Activated CD4-positive, alpha-beta T cell treated with anti-CD3 and anti-CD28 coated beads for 1 hour (primary cell): ENCODE measurements at regions not wholly inside any gene's neighbourhood (a gene's known extent, or its start where the extent isn't known, plus 50 kb on each side); places are given as distances from the start of the nearest gene placed in this dataset.
"Not testable (repeated sequence)": the region's sequence is repeated elsewhere in the genome, so short reads cannot be mapped to it uniquely, and the experiment has no call there.

ENCODE experiments used
- DNase-seq: peaks from one replicate; pipeline ENCODE4 v3.0.0-alpha.2; 2020

DNA sequence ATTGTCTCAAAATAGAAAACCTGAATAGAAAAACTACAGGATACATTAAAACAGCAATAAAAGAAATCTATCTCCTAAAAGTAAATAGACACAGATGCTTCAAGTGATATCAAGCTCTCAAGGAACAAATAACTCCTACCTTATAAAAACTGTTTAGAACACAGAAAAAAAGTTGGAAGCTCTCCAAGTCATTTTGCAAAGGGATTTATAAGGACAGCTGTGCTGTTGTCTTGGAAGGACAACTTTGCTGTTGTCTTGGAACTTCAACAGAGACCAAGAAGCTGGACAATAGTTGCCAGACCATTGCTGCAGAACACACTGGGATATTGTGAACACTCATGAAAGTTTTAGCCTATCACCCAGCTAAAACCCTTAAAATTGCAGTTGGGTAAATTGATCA is 780.7 kb downstream of the FLRT2 start:
- DNase-seq: no peak

- no peak for DNase-seq
Measured at GRCh38 chr14:86310148-86310547, 780.2 kb downstream of the FLRT2 start.

GRCh38 chr14:86305058-86305457 is 775.1 kb downstream of the FLRT2 start:
- DNase-seq: no peak

GRCh38 chr14:86299994-86300393 is 770.0 kb downstream of the FLRT2 start:
- DNase-seq: no peak

- no peak for DNase-seq
Measured at GRCh38 chr14:86296173-86296572, 766.2 kb downstream of the FLRT2 start.

- no peak for DNase-seq
Measured at GRCh38 chr14:86288336-86288735, 758.4 kb downstream of the FLRT2 start.

- no peak for DNase-seq
Measured at GRCh38 chr14:86279405-86279804, 749.5 kb downstream of the FLRT2 start.

DNA sequence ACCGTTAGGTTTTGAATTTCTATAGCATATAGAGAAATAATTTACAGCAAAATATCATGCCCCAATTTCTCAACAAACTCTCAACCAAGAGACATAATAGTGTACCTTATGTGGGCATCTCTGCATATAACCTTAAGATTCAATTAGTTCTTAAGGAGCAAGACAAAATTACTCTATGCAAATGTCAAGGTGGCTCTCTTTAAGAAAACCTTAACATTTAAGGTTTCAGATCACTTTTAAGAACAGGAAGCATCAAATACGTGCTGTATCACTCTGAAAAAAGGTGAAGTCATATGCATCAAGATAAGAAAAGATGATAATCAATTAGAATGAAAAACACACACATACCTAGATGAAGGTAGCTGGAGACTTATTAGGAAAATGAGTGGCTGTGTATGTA is 728.0 kb downstream of the FLRT2 start:
- no peak for DNase-seq

DNA sequence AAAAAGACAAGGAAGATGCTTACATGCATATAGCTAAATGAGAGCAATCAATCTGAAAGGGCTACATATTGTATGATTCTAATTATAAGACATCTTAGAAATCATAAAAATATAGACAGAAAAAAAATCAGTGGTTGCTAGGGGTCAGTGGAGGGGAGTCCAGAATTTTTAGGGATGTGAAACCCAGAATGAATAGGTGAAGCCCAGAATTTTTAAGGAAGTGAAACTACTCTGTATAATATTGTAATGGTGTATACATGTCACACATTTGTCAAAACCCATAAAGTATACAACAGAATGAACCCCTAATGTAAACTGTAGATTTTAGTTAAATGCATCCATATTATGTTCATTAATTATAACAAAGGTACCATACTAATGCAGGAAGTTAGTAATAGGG is 713.2 kb downstream of the FLRT2 start:
- no peak for DNase-seq

- DNase-seq: no peak
Measured at GRCh38 chr14:86237733-86238132, 707.8 kb downstream of the FLRT2 start.

DNA sequence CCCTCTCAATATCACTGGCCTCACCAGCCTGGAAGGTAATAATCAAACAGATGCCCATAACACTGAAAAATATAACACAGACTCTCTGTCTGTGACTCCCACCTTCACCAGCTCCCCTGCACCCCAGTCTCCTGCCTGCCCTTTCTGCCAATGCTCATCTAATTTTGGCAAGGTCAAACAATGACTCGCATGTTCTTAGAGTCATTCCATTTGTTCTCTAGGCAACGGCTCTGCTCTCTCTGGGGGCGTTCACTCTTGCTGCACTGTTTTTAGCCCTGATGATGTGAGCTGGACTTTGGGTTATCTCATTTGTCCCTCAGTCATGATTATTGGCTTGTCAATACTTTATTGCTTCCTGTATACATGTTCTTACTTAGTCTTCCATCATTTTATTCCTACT is 691.8 kb downstream of the FLRT2 start:
- DNase-seq: no peak

DNA sequence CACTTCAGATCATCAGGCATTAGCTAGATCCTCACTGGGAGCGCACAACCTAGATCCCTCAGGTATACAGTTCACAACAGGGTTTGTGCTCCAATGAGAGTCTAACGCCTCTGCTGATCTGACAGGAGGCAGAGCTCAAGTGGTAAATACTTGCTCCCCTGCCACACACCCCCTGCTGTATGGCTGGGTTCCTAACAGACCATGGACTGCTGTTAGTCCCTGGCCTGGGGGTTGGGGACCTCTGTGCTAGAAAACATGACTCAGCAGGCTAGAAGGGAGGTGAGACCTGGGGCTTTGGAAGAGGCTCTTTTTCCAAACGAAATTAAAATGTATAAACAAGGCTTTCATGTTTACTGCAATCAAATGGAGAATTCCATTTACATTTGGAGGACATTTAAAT is 691.1 kb downstream of the FLRT2 start:
- DNase-seq: no peak

GRCh38 chr14:86217523-86217922 is 687.6 kb downstream of the FLRT2 start:
- no peak for DNase-seq

DNA sequence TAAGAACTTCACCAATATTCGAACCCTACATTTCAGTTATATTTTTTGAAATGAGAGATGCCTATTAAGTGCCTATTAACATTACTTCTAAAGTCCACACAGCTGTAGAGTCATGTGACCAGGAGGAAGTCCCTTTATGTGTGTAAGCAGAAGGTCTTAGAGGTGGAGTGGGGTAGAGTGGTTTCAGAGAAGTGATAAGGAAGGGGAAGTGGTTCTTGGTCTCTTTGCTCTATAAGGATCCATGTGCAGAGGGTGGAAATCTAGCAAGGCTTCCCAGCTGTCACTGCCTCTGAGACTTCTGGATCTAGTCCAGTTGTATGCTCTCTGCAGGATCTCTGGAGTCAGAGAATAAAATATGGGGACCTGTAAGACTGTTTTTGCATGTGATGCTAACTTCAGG is 673.9 kb downstream of the FLRT2 start:
- no peak for DNase-seq

DNA sequence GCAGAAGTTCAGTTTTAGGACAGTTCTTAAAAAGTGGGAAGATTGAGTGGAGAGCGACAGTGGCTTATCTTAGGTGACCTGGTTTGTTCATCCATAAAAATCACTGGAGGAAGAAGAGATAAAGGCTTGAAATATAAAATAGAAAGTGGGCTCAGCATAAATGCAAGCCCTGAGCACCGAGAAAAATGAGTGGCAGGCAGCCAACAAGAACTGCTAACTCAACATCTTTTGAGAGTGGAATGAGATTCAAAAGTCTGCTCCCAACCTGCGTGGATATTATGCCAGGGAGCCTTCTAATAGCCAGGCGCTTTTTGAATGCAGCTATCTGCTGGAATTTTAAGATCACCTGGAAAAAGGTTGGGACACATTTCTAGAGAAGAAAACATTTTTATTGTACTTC is 666.5 kb downstream of the FLRT2 start:
- no peak for DNase-seq

DNA sequence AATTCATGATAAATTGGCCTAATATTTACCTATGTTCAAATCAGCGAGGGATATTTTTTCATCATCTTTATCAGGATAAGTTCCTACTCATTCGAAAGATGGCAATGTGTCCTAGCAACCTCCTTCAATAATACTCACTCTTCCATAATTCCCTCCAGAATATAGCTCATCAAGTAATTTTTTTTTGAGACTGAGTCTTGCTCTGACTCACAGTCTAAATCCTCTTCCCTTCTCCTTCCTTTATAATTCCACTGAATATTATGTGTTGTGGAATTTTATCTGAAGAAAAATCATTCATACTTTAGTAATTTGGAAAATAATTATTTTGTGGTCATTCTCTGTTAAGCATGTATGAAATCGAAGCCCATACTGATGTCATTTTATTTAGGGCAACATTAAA is 663.8 kb downstream of the FLRT2 start:
- DNase-seq: no peak

DNA sequence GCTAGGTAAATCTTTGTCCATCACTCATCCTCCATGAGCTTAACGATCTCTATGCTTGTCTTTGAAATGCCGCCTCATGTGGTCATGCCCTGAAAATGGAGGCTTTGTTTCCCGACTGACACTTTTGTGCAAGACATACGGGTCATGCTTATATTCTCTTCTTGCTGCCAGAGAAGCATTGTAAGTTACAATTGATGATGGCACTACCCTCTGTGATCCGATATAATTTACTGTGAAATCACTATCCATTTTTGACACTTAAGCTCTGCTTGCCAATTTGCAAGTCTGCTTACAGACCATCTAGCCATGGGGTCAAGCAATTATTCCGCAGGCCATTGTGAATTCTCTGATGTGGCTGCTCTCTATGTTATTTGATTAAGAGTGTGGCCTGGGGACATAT is 650.0 kb downstream of the FLRT2 start:
- no peak for DNase-seq

DNA sequence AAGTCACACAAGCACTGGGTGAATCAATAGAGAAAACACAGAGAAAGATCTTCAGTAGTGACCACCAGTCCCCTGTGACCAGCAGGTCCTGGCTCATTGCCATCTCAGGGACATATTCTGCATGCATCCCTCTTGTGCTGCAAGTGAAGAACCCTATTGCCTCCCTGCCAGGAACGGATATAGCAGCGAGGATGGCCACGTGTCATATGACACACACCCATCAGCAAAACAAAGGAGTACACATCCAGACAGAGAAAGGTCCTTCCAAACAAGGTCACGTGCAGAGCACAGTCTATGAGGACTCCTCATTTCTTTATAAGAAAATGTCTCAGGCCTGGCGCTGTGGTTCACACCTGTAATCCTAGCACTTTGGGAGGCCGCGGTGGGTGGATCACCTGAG is 638.4 kb downstream of the FLRT2 start:
- no peak for DNase-seq

DNA sequence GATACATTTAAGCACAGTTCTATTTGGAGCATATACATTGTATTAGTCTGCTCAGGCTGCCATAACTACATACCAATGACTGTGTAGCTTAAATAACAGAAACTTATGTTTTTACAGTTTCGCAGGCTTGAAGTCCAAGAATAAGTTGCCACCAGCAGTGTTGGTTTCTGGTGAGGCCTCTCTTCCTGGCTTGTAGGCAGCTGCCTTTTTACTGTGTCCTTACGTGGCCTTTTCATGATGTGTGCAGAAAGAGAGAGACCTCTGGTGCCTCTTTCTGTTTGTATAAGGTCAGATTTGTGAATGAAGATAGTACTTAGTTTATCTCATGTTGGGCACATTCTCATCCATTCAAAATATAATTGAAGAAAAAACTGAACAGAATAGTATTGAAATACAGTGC is 636.6 kb downstream of the FLRT2 start:
- DNase-seq: no peak

- DNase-seq: no peak
Measured at GRCh38 chr14:86153480-86153879, 623.5 kb downstream of the FLRT2 start.

DNA sequence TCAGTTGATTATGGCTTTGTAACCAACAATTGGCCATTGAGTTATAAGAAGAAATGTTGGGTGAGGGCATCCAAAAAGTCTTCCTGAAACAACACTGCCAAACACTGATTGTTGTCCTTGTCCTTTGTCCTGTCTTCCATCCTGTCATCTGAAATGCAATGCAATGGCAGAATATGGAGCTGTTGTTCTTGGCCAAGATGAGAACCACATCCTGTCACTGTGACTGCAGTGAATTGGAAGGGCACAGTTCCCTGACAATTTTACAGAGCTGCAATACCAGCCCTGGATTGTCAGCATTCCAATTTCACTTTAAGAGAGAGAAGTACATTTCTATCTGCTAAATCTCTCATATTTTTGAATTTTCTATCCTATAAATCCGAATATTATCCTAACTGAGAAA is 613.3 kb downstream of the FLRT2 start:
- DNase-seq: no peak

DNA sequence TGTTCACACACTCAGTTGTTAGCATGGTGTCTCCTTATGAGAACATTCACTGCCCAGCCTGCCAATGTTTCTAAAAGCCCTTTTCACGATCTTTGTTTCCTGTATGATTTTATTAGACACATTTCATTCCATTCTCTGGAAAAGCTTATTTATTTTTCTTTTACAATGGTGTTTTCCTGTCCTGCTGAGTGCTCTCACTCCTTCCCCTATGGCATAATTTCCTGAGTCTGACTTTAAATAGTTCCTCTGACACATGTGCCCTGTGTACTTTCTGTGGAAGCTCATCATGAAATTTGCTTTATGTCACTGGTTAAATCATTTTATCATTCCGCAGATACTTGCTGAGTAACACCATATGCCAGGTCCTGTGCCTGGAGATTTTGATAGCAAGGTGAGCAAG is 612.0 kb downstream of the FLRT2 start:
- no peak for DNase-seq

DNA sequence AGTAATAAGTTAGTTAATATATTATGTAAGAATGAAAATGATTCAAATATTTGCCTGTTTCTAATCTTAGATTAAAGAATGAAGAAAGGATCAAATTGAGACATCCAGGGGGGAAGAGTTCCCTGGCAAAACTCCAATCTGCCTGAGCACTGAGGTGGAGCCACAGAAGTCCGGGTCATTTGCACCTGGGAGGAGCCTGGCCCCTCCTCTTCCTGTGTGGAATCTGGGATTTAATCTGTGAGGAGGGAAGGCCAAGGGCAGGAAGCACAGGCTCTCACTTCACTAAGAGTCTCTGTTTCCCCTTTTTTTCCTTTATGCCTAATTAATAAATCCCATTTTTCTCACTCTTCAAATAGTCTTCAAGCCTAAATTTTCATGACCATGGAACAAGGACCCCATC is 599.5 kb downstream of the FLRT2 start:
- no peak for DNase-seq

GRCh38 chr14:86124328-86124727 is 594.4 kb downstream of the FLRT2 start:
- DNase-seq: no peak

DNA sequence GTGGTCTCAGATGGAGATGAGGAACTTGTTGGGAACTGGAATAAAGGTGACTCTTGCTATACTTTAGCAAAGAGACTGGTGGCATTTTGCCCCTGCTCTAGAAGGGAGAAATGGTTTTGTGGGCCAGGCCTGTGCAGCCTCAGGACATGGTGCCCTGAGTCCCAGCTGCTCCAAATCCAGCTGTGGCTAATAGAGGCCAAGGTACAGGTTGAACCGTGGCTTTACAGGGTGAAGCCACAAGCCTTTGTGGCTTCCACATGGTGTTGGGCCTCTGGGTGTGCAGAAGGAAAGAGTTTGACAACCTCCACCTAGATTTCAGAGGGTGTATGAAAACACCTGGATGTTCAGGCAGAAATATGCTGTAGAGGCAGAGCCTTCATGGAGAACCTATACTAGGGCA is 586.0 kb downstream of the FLRT2 start:
- no peak for DNase-seq

DNA sequence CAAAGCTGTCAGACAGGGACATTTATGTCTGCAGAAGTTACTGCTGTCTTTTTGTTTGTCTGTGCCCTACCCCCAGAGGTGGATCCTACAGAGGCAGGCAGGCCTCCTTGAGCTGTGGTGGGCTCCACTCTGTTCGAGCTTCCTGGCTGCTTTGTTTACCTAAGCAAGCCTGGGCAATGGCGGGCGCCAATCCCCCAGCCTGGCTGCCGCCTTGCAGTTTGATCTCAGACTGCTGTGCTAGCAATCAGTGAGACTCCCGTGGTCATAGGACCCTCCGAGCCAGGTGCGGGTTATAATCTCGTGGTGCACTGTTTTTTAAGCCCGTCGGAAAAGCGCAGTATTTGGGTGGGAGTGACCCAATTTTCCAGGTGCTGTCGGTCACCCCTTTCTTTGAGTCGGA is 580.9 kb downstream of the FLRT2 start:
- not testable (repeated sequence) for DNase-seq
